NCI-H1417 treated with DMSO at 0.1 percent for 48 hours (cell line): ENCODE measurements at regions not wholly inside any gene's neighbourhood (a gene's known extent, or its start where the extent isn't known, plus 50 kb on each side); places are given as distances from the start of the nearest gene placed in this dataset.

Source experiments
- DNase-seq: peaks from one replicate; lab custom pipeline; 2025; lab: John Stamatoyannopoulos, UW

DNA sequence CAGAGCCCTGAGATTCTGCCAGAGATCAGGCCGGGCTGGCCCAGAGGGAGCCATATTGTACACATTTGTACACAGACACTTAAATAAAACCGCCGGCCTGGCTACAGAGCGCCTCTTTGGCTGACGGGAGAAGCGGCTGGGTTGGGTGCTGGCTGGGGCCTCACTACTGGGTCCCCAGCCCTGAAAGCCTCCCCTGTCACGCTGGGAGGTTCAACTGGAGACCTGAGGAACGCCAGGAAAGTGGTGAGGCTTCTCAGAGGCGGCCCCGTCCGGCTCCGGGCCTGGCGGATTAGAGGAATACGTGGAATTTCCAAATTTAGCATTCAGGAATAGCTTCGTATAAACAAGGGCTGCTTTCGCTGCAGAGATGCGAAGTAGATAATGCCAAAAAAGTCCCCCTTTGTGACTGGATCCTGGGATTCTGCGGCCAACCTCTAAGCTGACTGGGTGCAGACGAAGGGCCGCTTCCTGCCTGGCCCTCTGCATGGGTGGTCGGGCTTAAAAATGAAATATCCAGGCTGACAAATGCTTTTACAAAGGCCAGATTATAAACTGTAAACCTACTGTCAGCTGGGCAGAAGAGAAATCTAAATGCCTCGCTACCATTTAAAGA lies 252.4 kb downstream of the IRF8 start:
- DNase-seq: no peak

DNA sequence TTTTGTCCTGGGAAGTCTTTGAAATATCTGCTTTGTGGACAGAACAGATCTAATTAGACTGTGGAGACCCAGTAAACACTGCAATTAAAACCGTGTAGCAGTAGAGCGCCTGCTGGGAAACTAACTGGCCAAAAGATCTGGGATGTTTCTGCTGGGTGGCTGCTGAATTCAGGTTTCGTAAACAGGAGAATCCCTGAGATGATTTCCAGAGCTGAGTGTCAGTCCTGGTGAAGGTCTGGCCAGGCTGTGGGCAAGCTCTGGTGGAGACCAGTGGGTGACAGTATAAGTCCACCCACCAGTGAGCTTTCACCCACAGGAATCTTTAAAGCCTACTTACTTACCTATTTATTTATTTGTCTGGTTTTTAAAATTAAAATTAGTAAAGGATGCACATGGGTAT lies 257.2 kb downstream of the IRF8 start:
- no peak for DNase-seq

DNA sequence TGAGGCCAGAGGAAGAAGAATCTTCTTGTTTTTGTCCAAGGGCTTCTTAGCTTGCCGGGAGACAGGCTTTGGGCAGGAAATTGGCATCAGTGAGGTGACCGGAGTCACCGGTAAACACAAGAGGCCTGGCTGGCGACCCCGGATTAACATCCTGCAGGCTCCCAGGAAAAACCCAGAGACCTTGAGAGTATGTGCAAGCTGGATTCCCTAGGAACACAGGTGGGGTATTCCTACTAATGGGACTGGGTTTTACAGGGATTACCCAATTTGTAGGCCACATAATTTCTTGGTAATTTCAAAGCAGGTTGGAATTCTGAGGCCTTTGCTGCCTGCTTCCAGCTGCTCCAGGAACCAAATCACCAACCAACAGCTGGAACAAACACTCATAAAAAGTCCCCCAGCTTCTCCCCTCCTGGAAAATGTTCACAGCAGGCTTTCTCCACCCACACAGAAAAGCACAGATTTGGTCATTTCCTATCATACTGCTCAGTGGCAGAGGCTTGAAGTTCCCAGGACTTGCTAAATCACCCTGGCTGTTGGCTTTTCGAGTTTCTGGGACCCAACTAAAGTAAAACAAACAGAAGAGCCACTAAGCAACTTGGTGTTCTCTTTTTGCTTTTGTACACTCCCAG lies 258.8 kb downstream of the IRF8 start:
- DNase-seq: no peak

- DNase-seq: no peak
Measured at GRCh38 chr16:86158688-86159360, 259.9 kb downstream of the IRF8 start.

DNA sequence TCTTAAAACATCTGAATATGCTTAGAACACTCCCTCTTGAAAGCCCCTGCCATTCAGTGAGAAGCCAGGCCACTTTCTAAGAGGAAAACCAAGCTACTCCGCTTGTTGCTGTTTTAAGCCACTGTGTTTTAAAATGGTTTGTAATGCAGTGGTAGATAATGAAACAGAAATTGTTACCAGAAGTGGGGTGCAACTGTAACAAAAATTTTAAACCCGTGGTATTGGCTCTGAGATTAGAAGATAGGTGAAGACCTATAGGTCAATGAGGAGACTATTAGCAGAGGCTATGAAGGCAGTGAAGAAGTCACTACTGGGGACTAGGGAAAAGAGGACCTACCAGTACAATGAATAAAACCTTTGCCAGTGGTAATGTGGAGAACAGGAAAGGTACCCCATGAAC lies 266.5 kb downstream of the IRF8 start:
- no peak for DNase-seq

DNA sequence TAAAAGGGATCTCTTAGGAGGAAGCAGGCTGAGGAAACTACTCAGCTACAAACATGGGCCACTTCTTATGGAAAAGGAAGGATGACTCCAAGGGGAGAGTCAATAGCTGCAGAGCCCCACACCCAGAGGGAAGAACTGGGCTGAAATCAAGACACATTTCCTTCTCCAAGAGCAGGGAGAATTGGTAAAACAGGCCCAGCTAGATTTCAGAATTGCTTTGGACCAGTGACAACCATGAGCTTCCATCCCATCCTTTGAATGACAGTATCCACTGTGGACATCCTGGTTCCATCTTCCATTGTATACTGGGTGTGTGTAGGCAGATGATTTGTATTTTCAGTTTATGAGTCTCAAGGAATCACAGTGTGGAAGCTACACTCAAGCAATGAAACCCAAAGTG lies 267.5 kb downstream of the IRF8 start:
- no peak for DNase-seq

DNA sequence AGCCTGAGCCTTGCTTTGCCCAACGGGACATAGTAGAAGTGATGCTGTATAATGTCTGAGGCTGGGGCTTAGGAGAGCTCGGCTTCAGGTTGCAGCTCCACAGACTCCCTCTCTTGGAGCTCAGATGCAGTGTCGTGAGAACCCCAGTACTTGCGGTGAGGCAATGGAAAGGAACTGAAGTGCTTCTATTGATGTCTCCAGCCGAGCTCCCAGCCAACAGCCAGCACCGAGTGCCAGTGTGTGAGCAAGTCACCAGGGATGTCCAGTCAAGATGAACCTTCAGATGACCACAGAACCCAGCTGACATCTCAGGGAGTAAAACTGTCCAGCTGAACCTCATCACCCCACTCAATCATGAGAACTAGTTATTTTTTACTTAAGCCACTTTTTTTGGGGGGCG lies 268.1 kb downstream of the IRF8 start:
- DNase-seq: no peak

- DNase-seq: no peak
Measured at GRCh38 chr16:86170720-86171119, 271.8 kb downstream of the IRF8 start.

DNA sequence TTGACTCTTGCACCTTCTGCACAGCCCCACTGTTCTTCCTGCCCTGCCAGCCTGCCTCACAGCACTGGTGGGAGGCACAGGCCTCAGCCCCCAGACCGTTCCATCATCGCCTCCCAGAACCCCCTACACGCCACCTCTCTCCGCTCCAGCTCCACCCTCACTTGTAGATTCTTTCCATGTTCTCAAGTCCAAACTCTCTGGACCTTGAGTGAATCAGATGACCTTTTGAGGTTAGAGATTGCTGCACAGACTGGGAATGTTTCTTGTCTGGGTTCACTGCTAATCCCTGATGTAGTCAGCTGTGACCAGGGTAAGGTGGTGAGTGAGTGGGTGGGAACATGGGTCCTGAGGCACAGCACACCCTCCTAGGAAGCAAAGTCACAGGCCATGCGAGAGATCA lies 272.4 kb downstream of the IRF8 start:
- no peak for DNase-seq

DNA sequence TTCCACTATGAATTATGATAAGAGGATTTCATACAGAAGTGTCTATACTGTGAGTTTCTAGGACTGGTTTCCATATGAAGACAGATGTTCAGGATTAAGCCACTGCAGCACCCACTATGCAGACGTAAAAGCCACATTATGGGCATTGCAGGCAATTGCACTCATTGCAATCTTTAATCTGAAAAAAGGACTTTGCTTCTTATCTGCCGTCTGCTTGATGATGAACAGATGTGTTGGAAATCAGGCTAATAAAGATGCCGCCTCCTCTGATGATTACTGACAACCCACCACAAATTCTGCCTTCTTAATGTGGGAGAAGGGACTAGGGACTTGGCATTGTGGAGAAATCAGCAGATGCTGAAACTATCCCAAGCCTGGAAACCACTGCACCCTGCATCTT lies 276.9 kb downstream of the IRF8 start:
- no peak for DNase-seq

DNA sequence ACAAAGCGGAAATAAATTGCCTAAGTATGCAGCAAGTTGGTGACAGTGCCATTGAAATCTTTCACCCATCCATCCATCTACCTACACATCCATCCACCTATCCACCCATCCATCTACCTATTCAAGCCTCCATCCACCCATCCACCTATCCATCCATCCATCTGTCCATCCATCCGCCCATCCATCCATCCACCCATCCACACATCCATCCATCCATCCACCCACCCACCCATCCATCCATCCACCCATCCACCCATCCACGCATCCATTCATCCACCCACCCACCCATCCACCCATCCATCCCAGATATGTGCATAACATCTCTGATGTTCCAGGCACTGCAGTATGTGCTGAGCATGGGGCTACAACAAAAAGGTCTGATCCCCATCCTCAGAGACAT lies 277.5 kb downstream of the IRF8 start:
- no peak for DNase-seq

DNA sequence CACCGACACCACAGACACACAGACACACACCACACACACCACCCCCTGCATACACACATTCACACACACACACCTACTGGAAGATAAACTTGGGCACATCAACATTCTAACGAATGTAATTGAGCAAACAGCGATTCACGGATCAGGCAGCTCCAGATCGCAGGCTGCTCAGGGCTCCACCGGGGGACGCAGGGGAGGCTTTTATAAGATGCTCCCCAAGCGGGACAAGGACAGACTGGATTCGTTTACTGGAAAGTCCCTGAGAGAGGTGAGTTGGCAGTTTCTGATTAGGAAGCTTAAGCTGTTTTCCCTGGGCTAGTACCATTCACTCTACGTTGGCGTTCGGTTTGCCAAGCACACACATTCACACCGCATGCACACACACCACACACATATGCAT lies 281.3 kb downstream of the IRF8 start:
- DNase-seq: no peak

- DNase-seq: no peak
Measured at GRCh38 chr16:86180780-86181179, 281.8 kb downstream of the IRF8 start.

DNA sequence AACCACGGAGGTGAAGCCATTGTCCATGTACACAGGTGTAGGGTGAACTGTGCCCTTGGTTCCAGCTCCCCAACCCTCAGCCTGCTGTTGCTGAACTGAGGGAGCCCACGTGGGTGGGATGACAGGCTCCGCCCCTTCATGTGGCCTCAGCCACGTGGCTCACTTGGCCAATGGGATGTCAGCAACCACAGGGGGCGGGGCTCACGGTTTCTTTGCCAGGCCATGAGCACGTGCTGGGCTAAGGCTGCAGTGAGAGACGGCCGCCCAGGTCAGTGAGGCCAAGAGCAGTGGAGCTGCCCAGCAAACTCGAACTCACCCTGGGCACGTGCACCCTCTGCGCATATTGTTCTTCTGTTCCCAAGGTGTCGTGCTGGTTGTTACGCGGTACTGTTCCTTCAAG lies 282.6 kb downstream of the IRF8 start:
- DNase-seq: no peak

GRCh38 chr16:86184185-86184584 lies 285.2 kb downstream of the IRF8 start:
- no peak for DNase-seq

DNA sequence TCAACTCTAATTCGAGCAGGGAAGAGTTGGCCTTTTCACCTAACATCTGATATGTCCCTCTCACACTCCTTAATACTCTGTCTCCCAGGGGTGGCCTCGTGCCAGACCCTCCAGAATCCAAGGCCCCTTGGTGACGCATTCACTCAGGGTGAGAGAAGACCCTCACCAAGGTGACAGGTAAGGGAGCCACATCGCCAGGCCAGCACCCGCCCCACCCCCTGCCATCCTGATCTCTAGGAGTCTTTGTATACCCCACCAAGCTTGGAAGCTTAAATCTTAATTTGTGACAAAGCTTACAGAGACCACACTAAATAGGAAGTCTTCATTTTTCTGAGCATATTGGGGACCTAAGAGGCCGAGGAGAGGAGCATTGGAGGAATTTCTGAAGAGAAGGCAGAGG lies 286.1 kb downstream of the IRF8 start:
- DNase-seq: no peak

- DNase-seq: no peak
Measured at GRCh38 chr16:86186313-86186712, 287.4 kb downstream of the IRF8 start.

DNA sequence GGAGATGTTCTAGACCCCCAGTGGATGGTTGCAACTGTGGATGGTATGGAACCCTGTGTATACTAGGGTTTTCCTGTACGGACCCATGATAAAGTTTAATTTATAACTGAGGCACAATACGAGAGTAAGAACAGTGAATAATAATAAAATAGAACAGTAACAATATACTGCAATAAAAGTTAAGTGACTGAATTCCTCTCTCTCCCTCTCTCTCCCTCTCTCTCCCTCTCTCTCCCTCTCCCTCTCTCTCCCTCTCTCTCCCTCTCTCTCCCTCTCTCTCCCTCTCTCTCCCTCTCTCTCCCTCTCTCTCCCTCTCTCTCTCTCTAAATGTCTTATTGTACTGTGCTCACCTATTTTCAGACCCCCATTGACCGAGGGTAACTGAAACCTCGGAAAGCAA lies 291.0 kb downstream of the IRF8 start:
- no peak for DNase-seq

DNA sequence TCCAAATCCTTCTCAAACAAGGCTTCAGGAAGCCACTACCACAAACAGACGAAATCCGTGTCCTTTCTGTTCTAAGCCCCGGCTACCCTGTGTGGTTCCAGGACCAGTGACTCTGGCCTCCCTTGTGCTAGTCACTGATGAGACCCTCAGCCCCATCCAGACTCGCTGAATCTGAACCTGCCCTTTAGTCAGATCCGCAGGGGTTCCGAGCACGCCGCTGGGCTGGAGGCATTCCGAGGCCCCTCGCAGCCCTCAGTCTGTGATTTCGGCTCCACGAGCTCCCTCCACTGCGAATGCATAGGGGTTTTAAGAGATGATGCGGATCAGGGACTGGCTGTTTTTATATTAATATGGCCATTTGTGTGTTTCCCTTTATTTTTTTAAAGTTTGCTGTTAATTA lies 292.7 kb downstream of the IRF8 start:
- no peak for DNase-seq

DNA sequence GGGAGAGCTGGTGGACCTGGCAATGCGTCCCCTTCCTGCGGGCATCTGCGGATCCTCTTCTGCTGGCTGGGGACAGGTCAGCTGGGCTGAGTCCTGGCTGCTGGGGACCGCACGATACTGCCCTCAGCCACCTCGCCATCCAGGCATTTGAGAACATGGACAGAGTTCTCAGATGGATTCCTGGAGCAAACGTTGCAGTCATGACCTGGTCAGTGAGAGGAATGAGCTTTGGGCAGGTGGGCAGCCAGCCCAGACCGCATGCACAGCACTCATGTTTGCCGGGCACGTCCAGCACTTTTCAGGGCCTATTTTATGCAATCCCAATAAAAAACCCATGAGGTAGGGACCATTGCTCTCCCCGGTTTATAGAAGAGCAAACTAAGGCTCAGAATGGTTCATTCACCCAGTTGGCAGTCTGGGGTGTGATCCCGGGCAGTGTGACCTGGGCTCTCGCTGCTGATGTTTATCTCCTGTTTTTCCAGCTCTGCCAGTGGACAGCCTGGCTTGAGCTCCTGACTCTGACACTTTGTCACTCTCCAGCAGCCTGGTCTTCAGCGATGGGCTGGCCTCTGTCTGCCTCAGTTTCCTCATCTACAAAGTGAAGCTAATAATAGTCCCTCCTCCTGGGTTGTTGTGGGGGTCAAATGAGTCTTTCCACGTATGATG lies 294.7 kb downstream of the IRF8 start:
- DNase-seq: no peak

GRCh38 chr16:86195863-86196630 lies 297.1 kb downstream of the IRF8 start:
- no peak for DNase-seq

DNA sequence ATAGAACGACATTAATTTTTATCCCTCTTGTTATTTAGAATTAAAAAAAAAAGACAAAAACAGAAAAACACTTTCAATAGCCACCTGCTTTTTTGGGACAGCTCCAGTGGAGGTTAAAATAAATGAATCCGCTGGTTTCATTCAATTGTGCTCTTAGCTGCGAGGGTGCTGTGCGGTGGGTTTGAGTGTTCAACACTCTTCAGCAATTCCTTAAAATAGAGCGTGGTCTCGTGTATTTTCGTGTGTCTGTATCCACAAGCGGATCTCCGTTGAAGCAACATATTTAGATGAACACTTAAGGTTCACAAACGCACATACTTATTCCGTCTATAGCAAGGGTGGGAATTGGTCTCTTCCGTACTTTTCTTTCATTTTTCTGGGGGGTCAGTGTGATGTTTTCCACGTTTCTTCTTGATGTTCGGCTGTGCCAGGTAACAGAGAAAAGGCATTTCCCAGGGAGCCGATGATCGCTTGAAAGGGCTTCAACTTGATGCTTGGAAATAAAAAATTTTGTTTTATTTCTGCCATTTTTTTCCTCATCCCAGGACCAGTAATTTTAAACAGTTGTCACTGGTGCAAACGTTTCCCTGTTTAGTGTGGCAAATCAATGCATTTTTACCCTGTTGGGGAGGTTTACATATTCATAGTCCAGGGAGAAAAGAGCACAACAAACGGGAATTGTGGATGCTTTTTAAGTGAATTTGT lies 297.9 kb downstream of the IRF8 start:
- DNase-seq: no peak
